GM12878 (cell line): ENCODE measurements at regions not wholly inside any gene's neighbourhood (a gene's known extent, or its start where the extent isn't known, plus 50 kb on each side); places are given as distances from the start of the nearest gene placed in this dataset.

Source experiments
- POLR2A ChIP-seq: IDR thresholded peaks from 2 replicates; pipeline ENCODE4 v1.6.1; 2011; ENCODE audit warnings: low read depth, mild to moderate bottlenecking, low read length
- TF ChIP-seq, protein P1 (sequence below): IDR thresholded peaks from 2 replicates; pipeline ENCODE4 v1.6.1; 2011; ENCODE audit warnings: mild to moderate bottlenecking, low read depth, low read length, moderate library complexity; ENCODE audit not compliant: insufficient replicate concordance

- no peak for TF ChIP-seq POLR2A
- TF ChIP-seq, protein P1, sequence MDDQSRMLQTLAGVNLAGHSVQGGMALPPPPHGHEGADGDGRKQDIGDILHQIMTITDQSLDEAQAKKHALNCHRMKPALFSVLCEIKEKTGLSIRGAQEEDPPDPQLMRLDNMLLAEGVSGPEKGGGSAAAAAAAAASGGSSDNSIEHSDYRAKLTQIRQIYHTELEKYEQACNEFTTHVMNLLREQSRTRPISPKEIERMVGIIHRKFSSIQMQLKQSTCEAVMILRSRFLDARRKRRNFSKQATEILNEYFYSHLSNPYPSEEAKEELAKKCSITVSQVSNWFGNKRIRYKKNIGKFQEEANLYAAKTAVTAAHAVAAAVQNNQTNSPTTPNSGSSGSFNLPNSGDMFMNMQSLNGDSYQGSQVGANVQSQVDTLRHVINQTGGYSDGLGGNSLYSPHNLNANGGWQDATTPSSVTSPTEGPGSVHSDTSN, result no peak
Measured at GRCh38 chr20:60467078-60467477, 508.9 kb downstream of the CDH26 start.
